ENCODE measurements at regions not wholly inside any gene's neighbourhood (a gene's known extent, or its start where the extent isn't known, plus 50 kb on each side); places are given as distances from the start of the nearest gene placed in this dataset.

DNA sequence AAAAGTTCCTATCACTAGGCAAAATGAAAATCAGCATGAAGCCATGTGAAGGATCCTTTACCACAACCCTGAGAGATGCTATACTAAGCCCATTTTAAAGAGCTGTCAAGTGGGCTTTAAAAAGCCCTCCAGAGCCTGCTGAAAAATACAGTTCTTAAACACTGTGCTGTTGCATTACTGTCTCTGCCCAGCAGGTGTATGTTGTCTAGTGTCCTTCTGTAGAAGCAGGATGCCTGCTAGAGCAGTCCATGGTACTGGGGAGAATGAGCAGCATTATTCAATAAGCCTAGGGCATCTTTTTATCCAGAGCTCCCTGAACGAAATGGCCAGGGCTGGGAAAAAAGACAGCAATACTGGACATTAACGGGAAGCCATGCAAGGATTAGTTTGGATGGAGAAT is 126.2 kb upstream of the PLCXD3 start:
- TF ChIP-seq RAD21 (conservative IDR thresholded peaks at IDR 0.05 in 1 of 2, IDR thresholded peaks at IDR 0.05 in 1 of 2) (peak in 1 of 2 experiments; percentile 11; a peak in 1 of 5 replicates), NR3C1 (IDR thresholded peaks at IDR 0.05) (no peak)
- FAIRE-seq (no peak), ATAC-seq (peak; percentile 77 to 95; a peak in 5 of 6 replicates), DNase-seq (ENCODE audit: low read depth in 1 of 2, low spot score in 1 of 2) (peak; percentile 3 to 48)
- ChIA-PET CTCF (interaction anchor here (1.2 kb wide), 2 partner anchors 27 to 732 kb away, joined by 3 read pairs; no protein-coding TSS in a partner anchor), POLR2A (no interaction called here)
- WGBS (ENCODE audit: missing lambda C conversion rate), result 52% methylated on average over 2 of the region's 2 CpGs
- H3K4me1 ChIP-seq, result no peaks in the 10 kb centered on the region
- no peak overlapping the region for H3K4me2 ChIP-seq
- H3K9me3 ChIP-seq, result no peaks in the 10 kb centered on the region
- no peak overlapping the region for H3K4me3 ChIP-seq
- H3K27ac ChIP-seq, result no peak overlapping the region

DNA sequence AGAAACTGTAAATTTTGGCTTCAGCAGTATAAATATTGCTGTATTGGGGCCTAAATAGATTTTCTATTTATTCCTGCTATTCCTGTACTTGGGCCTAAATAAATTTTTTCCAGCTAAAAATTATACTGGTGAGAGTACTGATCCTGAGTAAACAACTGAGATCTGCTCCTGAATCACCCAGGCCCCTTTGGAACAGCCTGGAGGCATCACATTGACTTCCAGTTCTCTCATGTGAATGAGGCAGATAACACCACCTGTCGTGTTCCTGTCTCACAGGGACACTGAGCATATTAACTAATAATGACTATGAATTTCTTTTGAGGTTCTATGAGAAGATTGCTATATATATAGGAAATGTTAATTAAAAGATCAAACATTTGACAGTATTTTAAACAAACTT is 119.5 kb upstream of the PLCXD3 start:
- DNase-seq (ENCODE audit: low read depth in 1 of 2, low spot score in 1 of 2) (no peak), FAIRE-seq (no peak), ATAC-seq (no peak)
- WGBS (ENCODE audit: missing lambda C conversion rate), result 13% methylated on average over 1 of the region's 1 CpG
- Histone ChIP-seq H3K4me1 (no peaks in the 10 kb centered on the region), H3K27ac (no peak overlapping the region), H3K4me3 (no peak overlapping the region), H3K9me3 (no peaks in the 10 kb centered on the region), H3K4me2 (no peak overlapping the region)
- TF ChIP-seq KDM1A (IDR thresholded peaks at IDR 0.05; ENCODE audit: low read depth) (no peak), JUNB (IDR thresholded peaks at IDR 0.05) (no peak), ZC3H11A (IDR thresholded peaks at IDR 0.05) (no peak), FOSB (CRISPR knock-in tag; IDR thresholded peaks at IDR 0.05) (no peak), NPAS2 (CRISPR knock-in tag; IDR thresholded peaks at IDR 0.05; ENCODE audit: borderline replicate concordance) (no peak), GATA3 (IDR thresholded peaks at IDR 0.05; ENCODE audit: borderline replicate concordance) (no peak), CHD4 (IDR thresholded peaks at IDR 0.05; ENCODE audit: borderline replicate concordance) (no peak), MAFK (IDR thresholded peaks at IDR 0.05; ENCODE audit: partially characterized antibody) (no peak), NFE2L2 (conservative IDR thresholded peaks at IDR 0.05; ENCODE audit: low read length) (no peak), KDM5A (IDR thresholded peaks at IDR 0.05) (no peak), RCOR1 (IDR thresholded peaks at IDR 0.05; ENCODE audit: low read depth, low read length) (no peak), ZFP36 (IDR thresholded peaks at IDR 0.05; ENCODE audit: borderline replicate concordance, partially characterized antibody) (no peak)
- TF ChIP-seq, protein P1, sequence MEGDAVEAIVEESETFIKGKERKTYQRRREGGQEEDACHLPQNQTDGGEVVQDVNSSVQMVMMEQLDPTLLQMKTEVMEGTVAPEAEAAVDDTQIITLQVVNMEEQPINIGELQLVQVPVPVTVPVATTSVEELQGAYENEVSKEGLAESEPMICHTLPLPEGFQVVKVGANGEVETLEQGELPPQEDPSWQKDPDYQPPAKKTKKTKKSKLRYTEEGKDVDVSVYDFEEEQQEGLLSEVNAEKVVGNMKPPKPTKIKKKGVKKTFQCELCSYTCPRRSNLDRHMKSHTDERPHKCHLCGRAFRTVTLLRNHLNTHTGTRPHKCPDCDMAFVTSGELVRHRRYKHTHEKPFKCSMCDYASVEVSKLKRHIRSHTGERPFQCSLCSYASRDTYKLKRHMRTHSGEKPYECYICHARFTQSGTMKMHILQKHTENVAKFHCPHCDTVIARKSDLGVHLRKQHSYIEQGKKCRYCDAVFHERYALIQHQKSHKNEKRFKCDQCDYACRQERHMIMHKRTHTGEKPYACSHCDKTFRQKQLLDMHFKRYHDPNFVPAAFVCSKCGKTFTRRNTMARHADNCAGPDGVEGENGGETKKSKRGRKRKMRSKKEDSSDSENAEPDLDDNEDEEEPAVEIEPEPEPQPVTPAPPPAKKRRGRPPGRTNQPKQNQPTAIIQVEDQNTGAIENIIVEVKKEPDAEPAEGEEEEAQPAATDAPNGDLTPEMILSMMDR (IDR thresholded peaks at IDR 0.05), result no peak
- TF ChIP-seq, protein P2, sequence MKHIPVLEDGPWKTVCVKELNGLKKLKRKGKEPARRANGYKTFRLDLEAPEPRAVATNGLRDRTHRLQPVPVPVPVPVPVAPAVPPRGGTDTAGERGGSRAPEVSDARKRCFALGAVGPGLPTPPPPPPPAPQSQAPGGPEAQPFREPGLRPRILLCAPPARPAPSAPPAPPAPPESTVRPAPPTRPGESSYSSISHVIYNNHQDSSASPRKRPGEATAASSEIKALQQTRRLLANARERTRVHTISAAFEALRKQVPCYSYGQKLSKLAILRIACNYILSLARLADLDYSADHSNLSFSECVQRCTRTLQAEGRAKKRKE (CRISPR knock-in tag; IDR thresholded peaks at IDR 0.05; ENCODE audit: low read depth), result no peak
- TF ChIP-seq, protein P3, sequence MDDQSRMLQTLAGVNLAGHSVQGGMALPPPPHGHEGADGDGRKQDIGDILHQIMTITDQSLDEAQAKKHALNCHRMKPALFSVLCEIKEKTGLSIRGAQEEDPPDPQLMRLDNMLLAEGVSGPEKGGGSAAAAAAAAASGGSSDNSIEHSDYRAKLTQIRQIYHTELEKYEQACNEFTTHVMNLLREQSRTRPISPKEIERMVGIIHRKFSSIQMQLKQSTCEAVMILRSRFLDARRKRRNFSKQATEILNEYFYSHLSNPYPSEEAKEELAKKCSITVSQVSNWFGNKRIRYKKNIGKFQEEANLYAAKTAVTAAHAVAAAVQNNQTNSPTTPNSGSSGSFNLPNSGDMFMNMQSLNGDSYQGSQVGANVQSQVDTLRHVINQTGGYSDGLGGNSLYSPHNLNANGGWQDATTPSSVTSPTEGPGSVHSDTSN (IDR thresholded peaks at IDR 0.05), result no peak
- TF ChIP-seq, protein P4, sequence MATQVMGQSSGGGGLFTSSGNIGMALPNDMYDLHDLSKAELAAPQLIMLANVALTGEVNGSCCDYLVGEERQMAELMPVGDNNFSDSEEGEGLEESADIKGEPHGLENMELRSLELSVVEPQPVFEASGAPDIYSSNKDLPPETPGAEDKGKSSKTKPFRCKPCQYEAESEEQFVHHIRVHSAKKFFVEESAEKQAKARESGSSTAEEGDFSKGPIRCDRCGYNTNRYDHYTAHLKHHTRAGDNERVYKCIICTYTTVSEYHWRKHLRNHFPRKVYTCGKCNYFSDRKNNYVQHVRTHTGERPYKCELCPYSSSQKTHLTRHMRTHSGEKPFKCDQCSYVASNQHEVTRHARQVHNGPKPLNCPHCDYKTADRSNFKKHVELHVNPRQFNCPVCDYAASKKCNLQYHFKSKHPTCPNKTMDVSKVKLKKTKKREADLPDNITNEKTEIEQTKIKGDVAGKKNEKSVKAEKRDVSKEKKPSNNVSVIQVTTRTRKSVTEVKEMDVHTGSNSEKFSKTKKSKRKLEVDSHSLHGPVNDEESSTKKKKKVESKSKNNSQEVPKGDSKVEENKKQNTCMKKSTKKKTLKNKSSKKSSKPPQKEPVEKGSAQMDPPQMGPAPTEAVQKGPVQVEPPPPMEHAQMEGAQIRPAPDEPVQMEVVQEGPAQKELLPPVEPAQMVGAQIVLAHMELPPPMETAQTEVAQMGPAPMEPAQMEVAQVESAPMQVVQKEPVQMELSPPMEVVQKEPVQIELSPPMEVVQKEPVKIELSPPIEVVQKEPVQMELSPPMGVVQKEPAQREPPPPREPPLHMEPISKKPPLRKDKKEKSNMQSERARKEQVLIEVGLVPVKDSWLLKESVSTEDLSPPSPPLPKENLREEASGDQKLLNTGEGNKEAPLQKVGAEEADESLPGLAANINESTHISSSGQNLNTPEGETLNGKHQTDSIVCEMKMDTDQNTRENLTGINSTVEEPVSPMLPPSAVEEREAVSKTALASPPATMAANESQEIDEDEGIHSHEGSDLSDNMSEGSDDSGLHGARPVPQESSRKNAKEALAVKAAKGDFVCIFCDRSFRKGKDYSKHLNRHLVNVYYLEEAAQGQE (IDR thresholded peaks at IDR 0.05), result no peak
- POLR2A ChIA-PET, result no interaction called here
- CTCF ChIA-PET, result no interaction called here

Data from A549 (cell line).